ENCODE measurements at regions not wholly inside any gene's neighbourhood (a gene's known extent, or its start where the extent isn't known, plus 50 kb on each side); places are given as distances from the start of the nearest gene placed in this dataset.
"Not testable (repeated sequence)": the region's sequence is repeated elsewhere in the genome, so short reads cannot be mapped to it uniquely, and the experiment has no call there.

DNA sequence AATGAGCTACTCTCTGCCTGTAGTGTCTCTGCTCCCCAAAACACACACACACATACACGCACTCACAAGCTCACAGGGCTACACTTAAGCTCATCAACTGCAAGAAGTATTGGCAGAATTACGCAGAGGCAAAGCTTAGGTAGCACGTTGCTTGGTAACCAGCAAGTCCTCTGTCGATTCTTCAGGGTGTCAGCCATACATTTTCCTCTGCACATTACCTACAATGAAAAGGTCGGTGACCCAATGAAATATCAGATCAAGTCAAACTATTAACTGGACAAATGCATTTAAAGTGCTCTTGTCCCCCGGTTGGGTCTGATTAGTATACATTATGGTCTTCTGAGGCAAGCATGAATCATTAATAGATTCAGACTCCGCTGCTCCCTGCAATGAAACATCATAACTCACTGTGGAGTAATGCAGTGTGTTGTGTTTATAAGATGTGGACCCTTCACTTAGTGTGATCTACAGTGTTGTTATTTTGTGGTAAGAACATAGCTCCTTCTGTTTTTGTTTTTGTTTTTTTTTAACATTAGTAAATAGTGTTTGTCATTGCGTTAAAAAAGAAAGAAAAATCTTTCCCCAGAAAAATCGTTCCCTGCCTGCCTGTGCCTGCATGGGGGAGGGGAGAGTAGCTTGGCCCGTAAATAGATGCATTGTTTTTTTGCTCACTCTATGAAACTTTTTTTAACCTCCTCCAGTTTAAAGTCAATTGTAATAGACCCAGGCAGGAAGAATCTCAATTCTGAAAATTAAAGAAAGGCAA, 325.5 kb downstream of the SFMBT2 start:
- Histone ChIP-seq H3K4me1 (ENCODE audit: insufficient read depth) (peaks cover 2% of the 10 kb centered on the region), H3K4me3 (ENCODE audit: low read depth, low read length) (no peak overlapping the region), H3K36me3 (ENCODE audit: insufficient read depth) (no peaks in the 10 kb centered on the region), H3K27ac (ENCODE audit: low read depth) (no peak overlapping the region)
- WGBS = 55% methylated on average over 10 of the region's 10 CpGs
- no peak for DNase-seq (ENCODE audit: extremely low spot score)

DNA sequence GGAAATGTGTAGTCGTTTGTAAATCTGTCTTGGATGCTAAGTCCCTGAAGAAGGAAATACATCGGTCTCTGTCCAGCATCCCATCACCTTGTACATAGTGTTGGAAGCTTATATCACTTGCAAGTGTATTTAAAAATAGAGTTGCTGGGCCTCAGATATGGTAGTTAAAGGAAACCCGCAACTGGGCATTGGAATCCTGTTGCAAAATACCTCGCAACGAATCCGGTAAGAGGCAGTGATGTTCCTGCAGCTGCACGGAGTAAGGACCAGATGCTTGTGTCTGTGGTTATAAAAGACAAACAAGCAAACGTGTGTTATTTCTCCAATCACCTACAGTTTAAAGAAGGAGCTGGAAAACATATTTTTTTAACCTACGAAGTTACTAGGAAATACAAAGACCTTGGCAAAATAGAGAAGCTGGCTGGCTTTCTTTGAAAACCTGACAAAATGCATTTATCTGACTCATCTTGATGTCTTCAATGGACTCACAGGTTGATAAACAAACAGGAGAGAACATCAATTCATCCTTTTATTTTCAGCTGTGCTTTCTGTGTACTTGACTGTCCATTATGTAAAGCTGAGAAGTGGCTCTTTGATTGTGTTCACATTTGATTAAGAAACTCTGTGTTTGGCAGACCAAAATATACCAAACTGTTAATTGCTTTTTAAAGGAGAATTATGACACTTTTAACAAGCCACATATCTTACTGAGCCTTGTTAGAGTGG, 326.4 kb downstream of the SFMBT2 start:
- H3K27ac ChIP-seq (ENCODE audit: low read depth) = no peak overlapping the region
- 56% methylated on average over 9 of the region's 9 CpGs for WGBS
- no peak for DNase-seq (ENCODE audit: extremely low spot score)
- H3K36me3 ChIP-seq (ENCODE audit: insufficient read depth) = no peaks in the 10 kb centered on the region
- no peak overlapping the region for H3K4me3 ChIP-seq (ENCODE audit: low read depth, low read length)
- H3K4me1 ChIP-seq (ENCODE audit: insufficient read depth) = peaks cover 2% of the 10 kb centered on the region

DNA sequence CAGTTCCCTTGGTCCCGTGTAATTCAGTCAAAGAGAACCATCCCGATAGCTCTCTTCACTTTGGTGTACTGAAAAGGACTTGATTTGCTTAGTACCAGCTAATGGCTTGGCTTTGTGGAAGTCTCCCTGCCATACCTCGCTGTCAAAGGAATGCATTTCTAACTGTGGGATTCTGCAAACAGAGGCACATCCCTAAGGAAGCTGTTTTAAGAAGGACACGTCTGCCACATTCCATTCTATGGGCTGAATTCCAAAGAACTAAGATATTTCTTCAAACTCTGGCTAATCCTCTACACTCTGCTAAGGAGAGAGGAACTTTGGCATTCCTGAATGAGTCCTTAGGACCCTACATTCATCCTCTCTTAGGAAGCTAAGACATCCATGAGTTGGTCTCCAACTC, 327.9 kb downstream of the SFMBT2 start:
- H3K27ac ChIP-seq (ENCODE audit: low read depth) = no peak overlapping the region
- WGBS = 55% methylated on average over 4 of the region's 4 CpGs
- DNase-seq (ENCODE audit: extremely low spot score) = no peak
- peaks cover 2% of the 10 kb centered on the region for H3K4me1 ChIP-seq (ENCODE audit: insufficient read depth)
- H3K36me3 ChIP-seq (ENCODE audit: insufficient read depth) = no peaks in the 10 kb centered on the region
- no peak overlapping the region for H3K4me3 ChIP-seq (ENCODE audit: low read depth, low read length)

DNA sequence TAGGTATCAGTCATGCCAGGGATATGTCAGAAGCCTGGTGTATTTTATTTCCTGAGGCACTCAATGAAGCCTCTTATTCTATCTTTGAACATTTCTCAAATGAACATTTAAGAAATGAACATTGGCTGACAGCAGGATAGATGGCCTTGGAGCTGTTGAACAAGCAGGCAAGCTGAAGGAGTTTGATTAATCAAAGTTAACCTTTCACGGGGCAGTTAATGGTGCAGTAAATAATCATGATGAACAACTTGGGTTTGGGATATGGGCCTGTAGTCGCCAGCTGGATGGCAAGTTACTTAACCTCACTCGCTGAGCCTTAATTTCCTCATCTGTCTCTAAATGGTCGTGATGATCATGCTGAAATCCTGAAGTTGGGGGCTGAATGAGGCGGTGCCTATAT, 333.0 kb downstream of the SFMBT2 start:
- no peak overlapping the region for H3K27ac ChIP-seq (ENCODE audit: low read depth)
- H3K4me1 ChIP-seq (ENCODE audit: insufficient read depth) = no peaks in the 10 kb centered on the region
- WGBS = 90% methylated on average over 5 of the region's 5 CpGs
- no peak overlapping the region for H3K4me3 ChIP-seq (ENCODE audit: low read depth, low read length)
- H3K36me3 ChIP-seq (ENCODE audit: insufficient read depth) = no peaks in the 10 kb centered on the region
- DNase-seq (ENCODE audit: extremely low spot score) = no peak

DNA sequence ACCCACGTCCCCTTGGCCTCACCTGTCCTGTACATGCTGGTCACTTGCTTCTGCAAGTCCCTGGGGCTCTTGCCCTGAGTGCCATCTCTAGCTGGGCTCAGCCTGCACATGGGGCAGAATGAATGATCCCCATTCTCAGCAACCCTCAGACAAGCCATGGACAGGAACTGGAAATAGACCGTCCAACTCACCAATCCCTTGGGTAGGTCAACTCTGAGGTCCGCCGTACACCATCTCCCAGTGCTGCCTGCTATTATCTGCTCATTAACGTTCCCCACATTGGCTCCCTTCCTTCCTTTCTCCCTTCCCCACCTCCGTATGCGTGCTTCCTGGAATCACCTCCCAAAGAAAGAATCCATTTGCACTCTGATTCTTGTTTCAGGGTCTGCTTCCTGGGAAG, 335.0 kb downstream of the SFMBT2 start:
- Histone ChIP-seq H3K4me1 (ENCODE audit: insufficient read depth) (no peaks in the 10 kb centered on the region), H3K4me3 (ENCODE audit: low read depth, low read length) (no peak overlapping the region), H3K27ac (ENCODE audit: low read depth) (no peak overlapping the region), H3K36me3 (ENCODE audit: insufficient read depth) (no peaks in the 10 kb centered on the region)
- WGBS = 67% methylated on average over 7 of the region's 7 CpGs
- DNase-seq (ENCODE audit: extremely low spot score) = no peak

DNA sequence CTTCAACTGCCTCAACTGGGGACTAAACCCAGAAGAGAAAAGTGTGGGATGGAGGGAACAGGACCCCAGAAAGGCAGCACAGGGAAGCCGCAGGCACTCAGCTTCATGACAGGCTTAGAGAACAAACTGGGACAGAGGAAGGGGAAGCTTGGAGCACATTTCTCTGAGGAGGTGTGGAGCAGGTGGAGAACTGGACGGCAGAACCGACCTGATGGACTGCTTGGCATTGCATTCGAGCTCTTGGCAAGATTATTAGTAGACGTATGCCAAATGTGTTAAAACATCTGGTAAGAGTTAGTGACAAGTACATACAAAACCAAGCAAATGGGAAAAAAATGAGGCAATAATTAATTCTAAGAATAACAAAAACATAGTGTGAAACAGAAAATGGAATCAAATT, 335.7 kb downstream of the SFMBT2 start:
- no peaks in the 10 kb centered on the region for H3K4me1 ChIP-seq (ENCODE audit: insufficient read depth)
- no peak overlapping the region for H3K4me3 ChIP-seq (ENCODE audit: low read depth, low read length)
- no peak for DNase-seq (ENCODE audit: extremely low spot score)
- no peak overlapping the region for H3K27ac ChIP-seq (ENCODE audit: low read depth)
- no peaks in the 10 kb centered on the region for H3K36me3 ChIP-seq (ENCODE audit: insufficient read depth)
- 41% methylated on average over 5 of the region's 5 CpGs for WGBS

DNA sequence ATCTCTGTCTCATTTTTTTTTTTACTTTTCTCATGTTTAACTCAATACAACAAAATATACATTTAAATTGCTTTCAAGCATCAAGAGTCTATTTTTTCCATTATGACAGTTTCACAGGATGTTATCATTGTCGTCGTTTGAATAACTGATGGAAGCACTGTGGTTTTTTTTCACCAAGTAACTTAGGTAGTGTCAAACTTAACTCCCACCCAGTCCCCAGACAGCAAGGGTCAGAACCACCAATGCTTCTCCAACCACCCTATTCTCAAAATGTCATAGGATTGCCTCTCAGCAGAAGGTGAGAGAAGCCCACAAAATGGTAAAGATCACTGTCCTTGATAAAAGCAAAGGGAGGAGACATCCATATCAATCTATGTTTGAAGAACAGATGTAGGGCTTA, 339.4 kb downstream of the SFMBT2 start:
- DNase-seq (ENCODE audit: extremely low spot score) = no peak
- H3K27ac ChIP-seq (ENCODE audit: low read depth) = no peak overlapping the region
- no peaks in the 10 kb centered on the region for H3K4me1 ChIP-seq (ENCODE audit: insufficient read depth)
- 71% methylated on average over 2 of the region's 2 CpGs for WGBS
- no peak overlapping the region for H3K4me3 ChIP-seq (ENCODE audit: low read depth, low read length)
- no peaks in the 10 kb centered on the region for H3K36me3 ChIP-seq (ENCODE audit: insufficient read depth)

DNA sequence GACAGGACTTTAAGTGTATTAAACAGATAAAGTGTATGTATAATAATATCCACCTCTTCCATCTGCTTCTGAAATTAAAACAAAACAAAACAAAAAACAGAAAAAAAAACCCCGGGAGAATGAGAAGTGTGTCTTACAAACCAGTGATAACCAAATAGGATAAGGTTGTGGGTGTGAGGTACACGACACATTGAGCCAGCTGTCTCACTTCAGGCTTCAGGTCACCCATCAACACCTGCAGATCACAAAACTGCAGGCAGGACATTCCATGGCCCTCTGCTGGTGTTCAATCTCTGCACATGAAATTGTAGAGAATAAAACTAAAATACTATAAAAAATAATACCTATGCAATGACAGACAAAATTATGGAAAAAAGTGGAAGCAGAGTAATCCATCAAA, 339.9 kb downstream of the SFMBT2 start:
- 55% methylated on average over 2 of the region's 2 CpGs for WGBS
- Histone ChIP-seq H3K4me3 (ENCODE audit: low read depth, low read length) (no peak overlapping the region), H3K4me1 (ENCODE audit: insufficient read depth) (no peaks in the 10 kb centered on the region), H3K27ac (ENCODE audit: low read depth) (no peak overlapping the region), H3K36me3 (ENCODE audit: insufficient read depth) (no peaks in the 10 kb centered on the region)
- no peak for DNase-seq (ENCODE audit: extremely low spot score)

DNA sequence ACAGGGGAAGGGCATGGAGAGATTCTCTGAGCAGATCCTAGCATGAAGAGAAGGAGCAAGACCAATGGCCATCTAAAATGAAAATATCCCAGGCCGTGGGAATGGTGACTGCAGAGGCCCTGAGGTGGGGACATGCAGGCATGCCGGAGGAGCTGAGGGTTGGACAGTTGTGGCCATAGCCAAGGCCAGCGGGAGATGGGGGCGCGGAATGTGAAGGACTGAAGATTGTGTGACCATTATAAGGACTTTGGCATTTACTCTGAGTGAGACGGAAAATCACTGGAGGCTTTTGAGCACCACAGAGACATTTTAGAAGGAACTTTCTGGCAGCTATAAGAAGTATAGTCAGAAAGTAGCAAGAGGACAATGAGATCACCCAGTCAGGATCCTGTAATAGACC, 341.1 kb downstream of the SFMBT2 start:
- no peak overlapping the region for H3K27ac ChIP-seq (ENCODE audit: low read depth)
- H3K4me1 ChIP-seq (ENCODE audit: insufficient read depth) = no peaks in the 10 kb centered on the region
- WGBS = 95% methylated on average over 6 of the region's 6 CpGs
- no peak for DNase-seq (ENCODE audit: extremely low spot score)
- H3K4me3 ChIP-seq (ENCODE audit: low read depth, low read length) = no peak overlapping the region
- no peaks in the 10 kb centered on the region for H3K36me3 ChIP-seq (ENCODE audit: insufficient read depth)

DNA sequence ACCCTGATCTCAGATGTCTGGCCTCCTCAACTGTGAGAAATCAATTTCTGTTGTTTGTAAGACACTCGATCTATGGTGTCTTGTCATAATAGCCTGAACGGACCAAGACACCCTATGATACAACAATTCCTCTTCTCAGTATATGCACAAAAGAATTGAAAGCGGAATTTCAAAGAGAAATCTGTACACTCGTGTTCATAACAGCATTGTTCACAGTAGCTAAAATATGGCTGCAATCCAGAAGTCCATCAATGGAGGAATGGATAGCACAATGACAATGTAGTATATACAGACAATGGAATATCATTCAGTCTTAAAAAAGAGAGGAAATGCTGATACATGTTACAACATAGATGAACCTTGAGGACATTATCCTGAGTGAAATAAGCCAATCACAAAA, 354.6 kb downstream of the SFMBT2 start:
- no peak overlapping the region for H3K4me3 ChIP-seq (ENCODE audit: low read depth, low read length)
- no peak overlapping the region for H3K27ac ChIP-seq (ENCODE audit: low read depth)
- WGBS = 86% methylated on average over 4 of the region's 4 CpGs
- no peaks in the 10 kb centered on the region for H3K4me1 ChIP-seq (ENCODE audit: insufficient read depth)
- DNase-seq (ENCODE audit: extremely low spot score) = no peak
- no peaks in the 10 kb centered on the region for H3K36me3 ChIP-seq (ENCODE audit: insufficient read depth)

DNA sequence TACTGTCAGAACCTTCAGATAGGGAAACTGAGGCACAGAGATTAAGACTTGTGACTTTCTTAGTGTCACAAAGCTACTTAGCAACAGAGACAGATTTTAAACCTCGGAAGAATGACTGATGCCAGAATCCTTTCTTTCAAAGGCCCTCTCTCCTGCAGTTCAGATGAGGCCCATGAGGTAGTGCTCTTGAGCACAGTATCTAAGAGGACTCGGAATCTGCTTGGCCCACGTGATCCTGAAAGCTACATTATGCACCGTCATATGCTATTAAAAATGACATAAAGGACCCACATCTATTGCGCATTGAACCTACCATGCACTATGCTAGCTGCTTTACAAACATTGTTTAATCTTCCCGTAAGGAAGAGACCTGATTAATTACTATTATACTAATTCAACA, 355.9 kb downstream of the SFMBT2 start:
- no peak overlapping the region for H3K27ac ChIP-seq (ENCODE audit: low read depth)
- no peaks in the 10 kb centered on the region for H3K36me3 ChIP-seq (ENCODE audit: insufficient read depth)
- H3K4me3 ChIP-seq (ENCODE audit: low read depth, low read length) = no peak overlapping the region
- no peak for DNase-seq (ENCODE audit: extremely low spot score)
- 71% methylated on average over 6 of the region's 6 CpGs for WGBS
- H3K4me1 ChIP-seq (ENCODE audit: insufficient read depth) = no peaks in the 10 kb centered on the region

DNA sequence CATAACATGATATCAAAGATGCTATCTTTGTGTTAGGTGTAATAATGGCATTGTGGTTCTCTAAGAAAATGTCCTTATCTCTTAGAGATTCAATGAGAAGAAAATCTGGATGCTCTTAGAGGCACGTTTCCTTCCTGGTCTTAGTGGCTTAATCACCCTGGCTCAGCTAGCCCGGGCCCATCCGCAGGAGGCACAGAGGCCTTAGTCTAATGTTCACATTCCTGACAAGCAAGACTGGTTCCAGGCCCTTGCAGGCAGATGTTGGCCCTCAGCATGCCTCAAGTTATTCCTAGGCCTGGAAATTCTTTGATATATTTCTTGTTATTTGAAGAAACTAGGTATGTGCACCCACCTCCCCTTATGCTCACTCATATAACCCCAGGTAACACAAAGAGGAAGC, 357.6 kb downstream of the SFMBT2 start:
- Histone ChIP-seq H3K4me1 (ENCODE audit: insufficient read depth) (no peaks in the 10 kb centered on the region), H3K36me3 (ENCODE audit: insufficient read depth) (no peaks in the 10 kb centered on the region), H3K27ac (ENCODE audit: low read depth) (no peak overlapping the region), H3K4me3 (ENCODE audit: low read depth, low read length) (no peak overlapping the region)
- WGBS = 85% methylated on average over 3 of the region's 3 CpGs
- no peak for DNase-seq (ENCODE audit: extremely low spot score)

DNA sequence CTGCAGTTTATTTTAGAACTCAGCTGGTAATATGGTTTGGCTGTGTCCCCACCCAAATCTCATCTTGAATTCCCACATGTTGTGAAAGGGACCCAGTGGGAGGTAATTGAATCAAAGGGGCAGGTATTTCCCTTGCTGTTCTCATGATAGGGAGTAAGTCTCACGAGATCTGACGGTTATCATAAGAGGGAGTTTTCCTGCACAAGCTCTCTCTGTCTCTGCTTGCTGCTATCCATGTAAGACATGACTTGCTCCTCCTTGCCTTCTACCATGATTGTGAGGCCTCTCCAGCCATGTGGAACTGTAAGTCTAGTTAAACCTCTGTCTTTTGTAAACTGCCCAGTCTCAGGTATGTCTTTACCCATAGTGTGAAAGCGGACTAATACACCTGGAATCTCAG, 360.8 kb downstream of the SFMBT2 start:
- not testable (repeated sequence) for H3K4me3 ChIP-seq (ENCODE audit: low read depth, low read length); H3K36me3 ChIP-seq (ENCODE audit: insufficient read depth); DNase-seq (ENCODE audit: extremely low spot score); H3K4me1 ChIP-seq (ENCODE audit: insufficient read depth); H3K27ac ChIP-seq (ENCODE audit: low read depth)
- 92% methylated on average over 3 of the region's 3 CpGs for WGBS

DNA sequence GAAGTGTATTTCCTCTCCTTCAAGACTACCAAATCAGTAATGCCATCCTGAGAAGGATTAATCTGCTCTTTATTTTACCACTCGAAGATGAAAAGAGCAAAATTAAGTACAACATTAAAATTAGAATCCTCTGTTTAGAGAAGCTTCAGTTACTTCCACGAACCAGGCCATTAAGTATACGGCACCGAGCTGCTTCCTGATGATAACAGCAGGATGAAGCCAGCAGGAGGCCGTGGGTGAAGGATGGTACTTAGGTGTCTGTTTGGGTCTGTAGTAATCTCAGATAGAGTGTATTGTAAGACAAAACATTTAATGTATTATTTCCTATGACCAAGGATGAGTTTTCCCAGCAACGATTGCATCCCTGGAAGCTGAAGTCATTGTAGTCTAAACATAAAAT, 362.8 kb downstream of the SFMBT2 start:
- no peaks in the 10 kb centered on the region for H3K36me3 ChIP-seq (ENCODE audit: insufficient read depth)
- WGBS = 76% methylated on average over 6 of the region's 6 CpGs
- H3K4me3 ChIP-seq (ENCODE audit: low read depth, low read length) = no peak overlapping the region
- no peak for DNase-seq (ENCODE audit: extremely low spot score)
- H3K27ac ChIP-seq (ENCODE audit: low read depth) = no peak overlapping the region
- no peaks in the 10 kb centered on the region for H3K4me1 ChIP-seq (ENCODE audit: insufficient read depth)

Data from urinary bladder (tissue), 3 donors.